ENCODE measurements at regions not wholly inside any gene's neighbourhood (a gene's known extent, or its start where the extent isn't known, plus 50 kb on each side); places are given as distances from the start of the nearest gene placed in this dataset.
"Not testable (repeated sequence)": the region's sequence is repeated elsewhere in the genome, so short reads cannot be mapped to it uniquely, and the experiment has no call there.

- TF ChIP-seq ZBTB33 (IDR thresholded peaks at IDR 0.05) (no peak), YY1 (IDR thresholded peaks at IDR 0.05) (no peak), ATF3 (IDR thresholded peaks at IDR 0.05) (no peak)
Measured at GRCh38 chr14:106670011-106670410, 1143.6 kb downstream of the TMEM121 start (continued).

GRCh38 chr14:106674093-106674492 lies 1147.7 kb downstream of the TMEM121 start:
- H3K4me1 ChIP-seq (ENCODE audit: control insufficient read depth in 4 of 4, insufficient read depth in 4 of 4, low read length in 3 of 4); H3K27me3 ChIP-seq (ENCODE audit: control insufficient read depth in 4 of 4, insufficient read depth in 4 of 4, low read length in 3 of 4); H3K36me3 ChIP-seq (ENCODE audit: control insufficient read depth in 4 of 4, insufficient read depth in 3 of 4, low read depth in 1 of 4, low read length in 3 of 4); H3K9ac ChIP-seq (ENCODE audit: low read depth in 1 of 2, low read length in 2 of 2); DNase-seq (ENCODE audit: low spot score); H3K27ac ChIP-seq (ENCODE audit: low read depth in 1 of 2, low read length in 2 of 2); H3K4me3 ChIP-seq (ENCODE audit: low read depth in 1 of 3, low read length in 3 of 3); H3K9me3 ChIP-seq (ENCODE audit: control insufficient read depth in 4 of 4, low read length in 3 of 4): not testable (repeated sequence)
- WGBS, result 41% methylated on average over 2 of the region's 2 CpGs

GRCh38 chr14:106674509-106675125 lies 1148.2 kb downstream of the TMEM121 start:
- H3K9me3 ChIP-seq (ENCODE audit: control insufficient read depth in 4 of 4, low read length in 3 of 4); H3K27ac ChIP-seq (ENCODE audit: low read depth in 1 of 2, low read length in 2 of 2); DNase-seq (ENCODE audit: low spot score); H3K4me1 ChIP-seq (ENCODE audit: control insufficient read depth in 4 of 4, insufficient read depth in 4 of 4, low read length in 3 of 4); H3K36me3 ChIP-seq (ENCODE audit: control insufficient read depth in 4 of 4, insufficient read depth in 3 of 4, low read depth in 1 of 4, low read length in 3 of 4); H3K4me3 ChIP-seq (ENCODE audit: low read depth in 1 of 3, low read length in 3 of 3); H3K27me3 ChIP-seq (ENCODE audit: control insufficient read depth in 4 of 4, insufficient read depth in 4 of 4, low read length in 3 of 4); H3K9ac ChIP-seq (ENCODE audit: low read depth in 1 of 2, low read length in 2 of 2): not testable (repeated sequence)
- WGBS, result 55% methylated on average over 13 of the region's 13 CpGs

- DNase-seq (ENCODE audit: low spot score); H3K9ac ChIP-seq (ENCODE audit: low read depth in 1 of 2, low read length in 2 of 2); H3K36me3 ChIP-seq (ENCODE audit: control insufficient read depth in 4 of 4, insufficient read depth in 3 of 4, low read depth in 1 of 4, low read length in 3 of 4); H3K9me3 ChIP-seq (ENCODE audit: control insufficient read depth in 4 of 4, low read length in 3 of 4); H3K27me3 ChIP-seq (ENCODE audit: control insufficient read depth in 4 of 4, insufficient read depth in 4 of 4, low read length in 3 of 4); H3K4me3 ChIP-seq (ENCODE audit: low read depth in 1 of 3, low read length in 3 of 3); H3K27ac ChIP-seq (ENCODE audit: low read depth in 1 of 2, low read length in 2 of 2); H3K4me1 ChIP-seq (ENCODE audit: control insufficient read depth in 4 of 4, insufficient read depth in 4 of 4, low read length in 3 of 4): not testable (repeated sequence)
- WGBS, result 66% methylated on average over 3 of the region's 3 CpGs
Measured at GRCh38 chr14:106675716-106676115, 1149.3 kb downstream of the TMEM121 start.

GRCh38 chr14:106679776-106680175 lies 1153.4 kb downstream of the TMEM121 start:
- WGBS, result 54% methylated on average over 5 of the region's 5 CpGs
- H3K4me3 ChIP-seq (ENCODE audit: low read depth in 1 of 3, low read length in 3 of 3), result no peak overlapping the region
- no peak for DNase-seq (ENCODE audit: low spot score)
- H3K4me1 ChIP-seq (ENCODE audit: control insufficient read depth in 4 of 4, insufficient read depth in 4 of 4, low read length in 3 of 4), result no peaks in the 10 kb centered on the region
- H3K36me3 ChIP-seq (ENCODE audit: control insufficient read depth in 4 of 4, insufficient read depth in 3 of 4, low read depth in 1 of 4, low read length in 3 of 4), result no peaks in the 10 kb centered on the region
- no peak overlapping the region for H3K9ac ChIP-seq (ENCODE audit: low read depth in 1 of 2, low read length in 2 of 2)
- peaks cover 0 to 11% (median 0%) of the 10 kb centered on the region in 4 donors for H3K27me3 ChIP-seq (ENCODE audit: control insufficient read depth in 4 of 4, insufficient read depth in 4 of 4, low read length in 3 of 4)
- H3K9me3 ChIP-seq (ENCODE audit: control insufficient read depth in 4 of 4, low read length in 3 of 4), result peaks cover 0 to 3% (median 0%) of the 10 kb centered on the region in 4 donors
- no peak overlapping the region for H3K27ac ChIP-seq (ENCODE audit: low read depth in 1 of 2, low read length in 2 of 2)
- TF ChIP-seq SP1 (IDR thresholded peaks at IDR 0.05) (no peak), RXRA (IDR thresholded peaks at IDR 0.05) (no peak), FOXA2 (IDR thresholded peaks at IDR 0.05) (no peak), CTCF (IDR thresholded peaks at IDR 0.05; ENCODE audit: low read depth, low read length, missing input control) (no peak), JUND (IDR thresholded peaks at IDR 0.05) (no peak), REST (IDR thresholded peaks at IDR 0.05) (no peak), FOXA1 (IDR thresholded peaks at IDR 0.05) (no peak), HNF4G (IDR thresholded peaks at IDR 0.05) (no peak), ATF3 (IDR thresholded peaks at IDR 0.05) (no peak), RAD21 (IDR thresholded peaks at IDR 0.05) (no peak), HNF4A (conservative IDR thresholded peaks at IDR 0.05) (no peak), EGR1 (IDR thresholded peaks at IDR 0.05; ENCODE audit: low read depth in 2 of 2) (no peak), YY1 (IDR thresholded peaks at IDR 0.05) (no peak)
